NB4 (cell line): ENCODE measurements at regions not wholly inside any gene's neighbourhood (a gene's known extent, or its start where the extent isn't known, plus 50 kb on each side); places are given as distances from the start of the nearest gene placed in this dataset.

Experiments
- POLR2A ChIP-seq: IDR thresholded peaks from 2 replicates; pipeline ENCODE4 v1.6.1; 2011; ENCODE audit warnings: mild to moderate bottlenecking; ENCODE audit not compliant: insufficient read length; ENCODE audit errors: extremely low read depth
- TF ChIP-seq, protein P1 (sequence below): IDR thresholded peaks from one replicate; pipeline ENCODE4 v1.5.1; 2012; ENCODE audit warnings: low read depth, low read length
- TF ChIP-seq, protein P2 (sequence below): IDR thresholded peaks from 2 replicates; pipeline ENCODE4 v1.6.1; 2011; ENCODE audit warnings: low read depth, low read length

DNA sequence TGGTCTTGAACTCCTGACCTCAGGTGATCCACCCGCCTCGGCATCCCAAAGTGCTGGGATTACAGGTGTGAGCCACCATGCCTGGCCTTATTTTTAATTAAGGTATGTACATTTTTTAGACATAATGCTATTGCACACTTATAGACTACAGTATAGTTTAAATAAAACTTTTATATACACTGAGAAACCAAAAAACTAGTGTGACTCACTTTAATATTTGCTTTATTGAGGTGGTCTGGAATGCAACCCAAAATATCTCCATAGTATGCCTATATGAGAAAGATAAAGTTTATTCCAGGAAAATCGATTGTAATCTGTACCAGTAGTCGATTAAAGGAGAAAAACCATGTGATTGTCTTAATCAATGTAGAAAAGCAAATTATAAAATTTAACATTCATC, 85.5 kb upstream of the ERRFI1 start:
- TF ChIP-seq, protein P1, sequence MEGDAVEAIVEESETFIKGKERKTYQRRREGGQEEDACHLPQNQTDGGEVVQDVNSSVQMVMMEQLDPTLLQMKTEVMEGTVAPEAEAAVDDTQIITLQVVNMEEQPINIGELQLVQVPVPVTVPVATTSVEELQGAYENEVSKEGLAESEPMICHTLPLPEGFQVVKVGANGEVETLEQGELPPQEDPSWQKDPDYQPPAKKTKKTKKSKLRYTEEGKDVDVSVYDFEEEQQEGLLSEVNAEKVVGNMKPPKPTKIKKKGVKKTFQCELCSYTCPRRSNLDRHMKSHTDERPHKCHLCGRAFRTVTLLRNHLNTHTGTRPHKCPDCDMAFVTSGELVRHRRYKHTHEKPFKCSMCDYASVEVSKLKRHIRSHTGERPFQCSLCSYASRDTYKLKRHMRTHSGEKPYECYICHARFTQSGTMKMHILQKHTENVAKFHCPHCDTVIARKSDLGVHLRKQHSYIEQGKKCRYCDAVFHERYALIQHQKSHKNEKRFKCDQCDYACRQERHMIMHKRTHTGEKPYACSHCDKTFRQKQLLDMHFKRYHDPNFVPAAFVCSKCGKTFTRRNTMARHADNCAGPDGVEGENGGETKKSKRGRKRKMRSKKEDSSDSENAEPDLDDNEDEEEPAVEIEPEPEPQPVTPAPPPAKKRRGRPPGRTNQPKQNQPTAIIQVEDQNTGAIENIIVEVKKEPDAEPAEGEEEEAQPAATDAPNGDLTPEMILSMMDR = no peak
- TF ChIP-seq POLR2A = no peak
- TF ChIP-seq, protein P2, sequence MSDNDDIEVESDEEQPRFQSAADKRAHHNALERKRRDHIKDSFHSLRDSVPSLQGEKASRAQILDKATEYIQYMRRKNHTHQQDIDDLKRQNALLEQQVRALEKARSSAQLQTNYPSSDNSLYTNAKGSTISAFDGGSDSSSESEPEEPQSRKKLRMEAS = no peak
